ENCODE measurements at regions not wholly inside any gene's neighbourhood (a gene's known extent, or its start where the extent isn't known, plus 50 kb on each side); places are given as distances from the start of the nearest gene placed in this dataset.

DNA sequence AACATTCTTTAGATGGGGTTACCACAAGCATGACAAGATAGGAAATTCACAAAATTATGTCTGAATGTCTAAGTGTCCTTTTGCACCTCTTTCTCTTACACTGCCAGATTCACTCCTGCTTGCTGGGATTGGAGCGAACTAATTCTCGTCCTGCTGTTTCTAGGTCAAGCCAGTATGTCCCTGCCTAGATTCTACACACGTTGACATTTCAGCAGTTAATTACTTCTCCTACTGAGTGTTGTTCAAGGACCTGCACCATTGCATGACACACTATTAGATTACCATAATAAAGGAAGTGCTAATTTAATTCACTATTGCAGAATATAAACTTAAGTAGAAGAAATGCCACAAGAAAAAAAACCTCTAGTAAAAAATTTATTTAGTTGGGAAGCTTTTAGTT, 1911.7 kb downstream of the PCDH7 start:
- Histone ChIP-seq H3K4me1 (replicated peaks in 1 of 4; ENCODE audit: control insufficient read depth in 3 of 4, insufficient read depth in 4 of 4, low read length in 3 of 4) (no peaks in the 10 kb centered on the region), H4K8ac (ENCODE audit: extremely low read depth, insufficient read depth, low read length) (no peak overlapping the region), H2BK20ac (ENCODE audit: low read length) (no peak overlapping the region), H2BK120ac (replicated peaks; ENCODE audit: low read depth, low read length) (no peak overlapping the region), H3K9ac (replicated peaks in 1 of 4; ENCODE audit: extremely low read depth in 1 of 4, low read depth in 3 of 4, low read length in 3 of 4) (no peak overlapping the region), H3K4me2 (ENCODE audit: insufficient read depth in 1 of 2, low read depth in 2 of 2, low read length in 2 of 2) (no peak overlapping the region), H4K5ac (ENCODE audit: insufficient read length, low read depth, low read length) (no peak overlapping the region), H4K91ac (replicated peaks; ENCODE audit: insufficient read length, low read length) (no peak overlapping the region), H4K20me1 (replicated peaks in 1 of 2; ENCODE audit: control insufficient read depth in 1 of 2, insufficient read depth in 2 of 2, low read length in 2 of 2) (no peaks in the 10 kb centered on the region), H3K14ac (ENCODE audit: insufficient read length) (no peak overlapping the region), H3K36me3 (ENCODE audit: control insufficient read depth in 2 of 4, insufficient read depth in 4 of 4, low read length in 3 of 4) (no peaks in the 10 kb centered on the region), H3K27me3 (replicated peaks in 1 of 4; ENCODE audit: control insufficient read depth in 3 of 4, extremely low read depth in 1 of 4, insufficient read depth in 3 of 4, low read length in 3 of 4) (no peaks in the 10 kb centered on the region), H3K4ac (replicated peaks; ENCODE audit: insufficient read length, low read depth, low read length) (no peak overlapping the region), H3K18ac (ENCODE audit: extremely low read depth, low read length) (no peak overlapping the region), H3K23me2 (ENCODE audit: low read depth, low read length) (no peaks in the 10 kb centered on the region), H2BK12ac (ENCODE audit: low read depth, low read length) (no peak overlapping the region), H3K27ac (ENCODE audit: low read depth, low read length) (no peak overlapping the region), H2BK15ac (ENCODE audit: low read length) (no peak overlapping the region), H3K56ac (replicated peaks; ENCODE audit: insufficient read length, low read depth, low read length) (no peak overlapping the region), H2BK5ac (ENCODE audit: low read depth, low read length) (no peak overlapping the region), H3K4me3 (ENCODE audit: extremely low read depth in 1 of 4, insufficient read depth in 2 of 4, low read depth in 3 of 4, low read length in 4 of 4) (no peak overlapping the region), H3K79me1 (ENCODE audit: low read depth, low read length) (no peaks in the 10 kb centered on the region), H2AFZ (ENCODE audit: low read length) (no peak overlapping the region), H3K79me2 (ENCODE audit: control insufficient read depth in 1 of 2, insufficient read depth in 2 of 2, low read length in 2 of 2) (no peaks in the 10 kb centered on the region; a peak in 1 of 4 replicates), H2AK5ac (ENCODE audit: low read depth, low read length) (no peak overlapping the region), H3K23ac (ENCODE audit: insufficient read length) (no peak overlapping the region), H3K9me3 (ENCODE audit: insufficient read depth in 2 of 2, low read depth in 1 of 2, low read length in 1 of 2) (no peaks in the 10 kb centered on the region)
- CTCF ChIA-PET (ENCODE audit: partially characterized antibody) = no interaction called here
- 71% methylated on average over 3 of the region's 3 CpGs; no CpG with 5 or more reads in 1 of the 2 experiments for WGBS, 2 experiments (ENCODE audit: extremely low coverage in 1 of 2, insufficient coverage in 1 of 2, insufficient read length in 1 of 2, insufficient replicate concordance in 2 of 2, low coverage in 1 of 2, low lambda C conversion rate in 2 of 2, missing lambda C conversion rate in 1 of 2)
- DNase-seq (ENCODE audit: low read depth in 1 of 2, low spot score in 2 of 2) = no peak
- no peak for FAIRE-seq
- POLR2A ChIA-PET (ENCODE audit: partially characterized antibody) = no interaction called here
- TF ChIP-seq JUN (IDR thresholded peaks at IDR 0.05; ENCODE audit: low read depth, low read length) (no peak), MAFK (IDR thresholded peaks at IDR 0.05; ENCODE audit: low read depth, low read length) (no peak), SP4 (IDR thresholded peaks at IDR 0.05; ENCODE audit: low read length) (no peak), POU5F1 (IDR thresholded peaks at IDR 0.05; ENCODE audit: low read depth, low read length) (no peak), KDM5A (IDR thresholded peaks at IDR 0.05; ENCODE audit: low read length) (no peak), GABPA (IDR thresholded peaks at IDR 0.05; ENCODE audit: borderline replicate concordance, insufficient read depth, low read length) (no peak), GTF2F1 (IDR thresholded peaks at IDR 0.05; ENCODE audit: borderline replicate concordance, low read depth, low read length) (no peak), CREB1 (IDR thresholded peaks at IDR 0.05) (no peak)
- TF ChIP-seq, protein P1, sequence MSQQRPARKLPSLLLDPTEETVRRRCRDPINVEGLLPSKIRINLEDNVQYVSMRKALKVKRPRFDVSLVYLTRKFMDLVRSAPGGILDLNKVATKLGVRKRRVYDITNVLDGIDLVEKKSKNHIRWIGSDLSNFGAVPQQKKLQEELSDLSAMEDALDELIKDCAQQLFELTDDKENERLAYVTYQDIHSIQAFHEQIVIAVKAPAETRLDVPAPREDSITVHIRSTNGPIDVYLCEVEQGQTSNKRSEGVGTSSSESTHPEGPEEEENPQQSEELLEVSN (IDR thresholded peaks at IDR 0.05) = no peak
- TF ChIP-seq, protein P2, sequence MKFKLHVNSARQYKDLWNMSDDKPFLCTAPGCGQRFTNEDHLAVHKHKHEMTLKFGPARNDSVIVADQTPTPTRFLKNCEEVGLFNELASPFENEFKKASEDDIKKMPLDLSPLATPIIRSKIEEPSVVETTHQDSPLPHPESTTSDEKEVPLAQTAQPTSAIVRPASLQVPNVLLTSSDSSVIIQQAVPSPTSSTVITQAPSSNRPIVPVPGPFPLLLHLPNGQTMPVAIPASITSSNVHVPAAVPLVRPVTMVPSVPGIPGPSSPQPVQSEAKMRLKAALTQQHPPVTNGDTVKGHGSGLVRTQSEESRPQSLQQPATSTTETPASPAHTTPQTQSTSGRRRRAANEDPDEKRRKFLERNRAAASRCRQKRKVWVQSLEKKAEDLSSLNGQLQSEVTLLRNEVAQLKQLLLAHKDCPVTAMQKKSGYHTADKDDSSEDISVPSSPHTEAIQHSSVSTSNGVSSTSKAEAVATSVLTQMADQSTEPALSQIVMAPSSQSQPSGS (IDR thresholded peaks at IDR 0.05; ENCODE audit: low read length) = no peak
- TF ChIP-seq, protein P3, sequence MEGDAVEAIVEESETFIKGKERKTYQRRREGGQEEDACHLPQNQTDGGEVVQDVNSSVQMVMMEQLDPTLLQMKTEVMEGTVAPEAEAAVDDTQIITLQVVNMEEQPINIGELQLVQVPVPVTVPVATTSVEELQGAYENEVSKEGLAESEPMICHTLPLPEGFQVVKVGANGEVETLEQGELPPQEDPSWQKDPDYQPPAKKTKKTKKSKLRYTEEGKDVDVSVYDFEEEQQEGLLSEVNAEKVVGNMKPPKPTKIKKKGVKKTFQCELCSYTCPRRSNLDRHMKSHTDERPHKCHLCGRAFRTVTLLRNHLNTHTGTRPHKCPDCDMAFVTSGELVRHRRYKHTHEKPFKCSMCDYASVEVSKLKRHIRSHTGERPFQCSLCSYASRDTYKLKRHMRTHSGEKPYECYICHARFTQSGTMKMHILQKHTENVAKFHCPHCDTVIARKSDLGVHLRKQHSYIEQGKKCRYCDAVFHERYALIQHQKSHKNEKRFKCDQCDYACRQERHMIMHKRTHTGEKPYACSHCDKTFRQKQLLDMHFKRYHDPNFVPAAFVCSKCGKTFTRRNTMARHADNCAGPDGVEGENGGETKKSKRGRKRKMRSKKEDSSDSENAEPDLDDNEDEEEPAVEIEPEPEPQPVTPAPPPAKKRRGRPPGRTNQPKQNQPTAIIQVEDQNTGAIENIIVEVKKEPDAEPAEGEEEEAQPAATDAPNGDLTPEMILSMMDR (IDR thresholded peaks at IDR 0.05; ENCODE audit: control extremely low read depth in 1 of 3, insufficient read depth in 1 of 3, low read depth in 1 of 3, low read length in 3 of 3) = no peak
